Osteocyte (in vitro differentiated cells): ENCODE measurements at regions not wholly inside any gene's neighbourhood (a gene's known extent, or its start where the extent isn't known, plus 50 kb on each side); places are given as distances from the start of the nearest gene placed in this dataset.

Experiments
- DNase-seq: peaks from one replicate; pipeline ENCODE4 v3.0.0; 2021; ENCODE audit warnings: mixed read lengths; ENCODE audit not compliant: unreplicated experiment; ENCODE audit errors: extremely low spot score
- H3K27ac Mint-ChIP-seq: one replicate; pipeline ENCODE4 v1.8.0; 2021; ENCODE audit warnings: mild to moderate bottlenecking, mixed read lengths; ENCODE audit not compliant: unreplicated experiment
- H3K27me3 Mint-ChIP-seq: one replicate; pipeline ENCODE4 v1.8.0; 2021; ENCODE audit warnings: mixed read lengths; ENCODE audit not compliant: unreplicated experiment
- H3K36me3 Mint-ChIP-seq: one replicate; pipeline ENCODE4 v1.8.0; 2021; ENCODE audit warnings: mixed read lengths; ENCODE audit not compliant: unreplicated experiment
- H3K4me1 Mint-ChIP-seq: one replicate; pipeline ENCODE4 v1.8.0; 2021; ENCODE audit warnings: mixed read lengths; ENCODE audit not compliant: unreplicated experiment
- H3K4me3 Mint-ChIP-seq: one replicate; pipeline ENCODE4 v1.8.0; 2021; ENCODE audit warnings: mild to moderate bottlenecking, moderate library complexity, mixed read lengths; ENCODE audit not compliant: unreplicated experiment
- H3K9me3 Mint-ChIP-seq: one replicate; pipeline ENCODE4 v1.8.0; 2021; ENCODE audit warnings: mixed read lengths; ENCODE audit not compliant: unreplicated experiment
- CTCF ChIP-seq: fragments of 200-600 bp; sonication (generic); IDR thresholded peaks from 2 replicates; pipeline ENCODE4 v1.5.0; 2021; ENCODE audit warnings: antibody characterized with exemption, mild to moderate bottlenecking, moderate library complexity

- DNase-seq, result no peak
- Mint-ChIP-seq H3K27me3 (peaks cover 9% of the 10 kb centered on the region), H3K36me3 (no peaks in the 10 kb centered on the region), H3K27ac (no peak overlapping the region), H3K9me3 (no peaks in the 10 kb centered on the region), H3K4me1 (no peaks in the 10 kb centered on the region), H3K4me3 (no peak overlapping the region)
- TF ChIP-seq CTCF, result no peak
Measured at GRCh38 chr22:49147617-49148175, 680.0 kb downstream of the BRD1 start.

- Mint-ChIP-seq H3K27me3 (peaks cover 9% of the 10 kb centered on the region), H3K27ac (no peak overlapping the region), H3K9me3 (no peaks in the 10 kb centered on the region), H3K4me1 (no peaks in the 10 kb centered on the region), H3K36me3 (no peaks in the 10 kb centered on the region), H3K4me3 (no peak overlapping the region)
- DNase-seq, result no peak
- no peak for TF ChIP-seq CTCF
Measured at GRCh38 chr22:49147171-49147570, 680.5 kb downstream of the BRD1 start.

- H3K27me3 Mint-ChIP-seq, result peaks cover 9% of the 10 kb centered on the region
- H3K9me3 Mint-ChIP-seq, result no peaks in the 10 kb centered on the region
- H3K27ac Mint-ChIP-seq, result no peak overlapping the region
- H3K4me1 Mint-ChIP-seq, result no peaks in the 10 kb centered on the region
- DNase-seq, result no peak
- no peaks in the 10 kb centered on the region for H3K36me3 Mint-ChIP-seq
- TF ChIP-seq CTCF, result no peak
- no peak overlapping the region for H3K4me3 Mint-ChIP-seq
Measured at GRCh38 chr22:49146511-49146910, 681.2 kb downstream of the BRD1 start.

GRCh38 chr22:49143812-49144211 is 683.9 kb downstream of the BRD1 start:
- H3K27ac Mint-ChIP-seq, result no peak overlapping the region
- no peaks in the 10 kb centered on the region for H3K4me1 Mint-ChIP-seq
- no peaks in the 10 kb centered on the region for H3K9me3 Mint-ChIP-seq
- H3K4me3 Mint-ChIP-seq, result no peak overlapping the region
- no peaks in the 10 kb centered on the region for H3K36me3 Mint-ChIP-seq
- H3K27me3 Mint-ChIP-seq, result peaks cover 9% of the 10 kb centered on the region
- no peak for TF ChIP-seq CTCF
- DNase-seq, result no peak

GRCh38 chr22:49142891-49143290 is 684.8 kb downstream of the BRD1 start:
- Mint-ChIP-seq H3K27me3 (peaks cover 9% of the 10 kb centered on the region), H3K9me3 (no peaks in the 10 kb centered on the region), H3K4me1 (no peaks in the 10 kb centered on the region), H3K36me3 (no peaks in the 10 kb centered on the region), H3K4me3 (no peak overlapping the region), H3K27ac (no peak overlapping the region)
- no peak for DNase-seq
- TF ChIP-seq CTCF, result no peak
